Esophagus squamous epithelium (tissue), 4 donors: ENCODE measurements at regions not wholly inside any gene's neighbourhood (a gene's known extent, or its start where the extent isn't known, plus 50 kb on each side); places are given as distances from the start of the nearest gene placed in this dataset.

Source experiments
- POLR2A ChIP-seq, 4 donors: fragments of 450-650 bp; IDR thresholded peaks; one replicate each; pipeline ENCODE4 v1.6.1; 2017; ENCODE audit warnings: antibody characterized with exemption in 4 of 4, mild to moderate bottlenecking in 4 of 4, moderate library complexity in 3 of 4
- TF ChIP-seq, protein P1 (sequence below), 6 experiments: fragments of 450-650 bp in 4 of 6; fragments of 200-600 bp in 2 of 6; sonication (generic) in 2 of 6; IDR thresholded peaks; one replicate each; pipeline ENCODE4 v1.5.1; 2016 to 2019; ENCODE audit warnings: antibody characterized with exemption in 6 of 6, mild to moderate bottlenecking in 4 of 6, moderate library complexity in 4 of 6

DNA sequence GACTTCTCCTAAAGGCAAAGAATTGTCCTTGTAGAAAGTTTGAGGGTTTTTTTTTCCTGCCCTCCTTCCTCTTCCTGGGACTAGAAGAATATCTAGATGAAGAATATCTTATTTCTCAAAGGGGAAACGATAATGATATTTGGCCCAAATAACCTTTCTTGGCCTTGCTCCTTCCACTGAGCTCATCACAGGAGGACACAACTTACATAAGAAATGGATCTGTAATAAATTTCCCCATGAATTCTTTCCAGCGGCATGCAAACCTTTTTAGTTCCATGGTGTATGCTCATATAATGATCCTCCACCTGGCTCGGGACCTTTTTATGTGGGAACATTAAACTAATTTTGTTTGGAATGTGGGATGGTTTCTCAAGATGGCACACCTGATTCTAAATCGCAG is 304.4 kb downstream of the DMRT2 start:
- TF ChIP-seq, protein P1, sequence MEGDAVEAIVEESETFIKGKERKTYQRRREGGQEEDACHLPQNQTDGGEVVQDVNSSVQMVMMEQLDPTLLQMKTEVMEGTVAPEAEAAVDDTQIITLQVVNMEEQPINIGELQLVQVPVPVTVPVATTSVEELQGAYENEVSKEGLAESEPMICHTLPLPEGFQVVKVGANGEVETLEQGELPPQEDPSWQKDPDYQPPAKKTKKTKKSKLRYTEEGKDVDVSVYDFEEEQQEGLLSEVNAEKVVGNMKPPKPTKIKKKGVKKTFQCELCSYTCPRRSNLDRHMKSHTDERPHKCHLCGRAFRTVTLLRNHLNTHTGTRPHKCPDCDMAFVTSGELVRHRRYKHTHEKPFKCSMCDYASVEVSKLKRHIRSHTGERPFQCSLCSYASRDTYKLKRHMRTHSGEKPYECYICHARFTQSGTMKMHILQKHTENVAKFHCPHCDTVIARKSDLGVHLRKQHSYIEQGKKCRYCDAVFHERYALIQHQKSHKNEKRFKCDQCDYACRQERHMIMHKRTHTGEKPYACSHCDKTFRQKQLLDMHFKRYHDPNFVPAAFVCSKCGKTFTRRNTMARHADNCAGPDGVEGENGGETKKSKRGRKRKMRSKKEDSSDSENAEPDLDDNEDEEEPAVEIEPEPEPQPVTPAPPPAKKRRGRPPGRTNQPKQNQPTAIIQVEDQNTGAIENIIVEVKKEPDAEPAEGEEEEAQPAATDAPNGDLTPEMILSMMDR (IDR thresholded peaks at IDR 0.05), result no peak
- TF ChIP-seq POLR2A (IDR thresholded peaks at IDR 0.05), result no peak
